Activated naive CD8-positive, alpha-beta T cell treated with anti-CD3 and anti-CD28 coated beads, Interleukin-2, amount 10 ng/mL, durations not matched to agents 7 days and 5 days (primary cell): ENCODE measurements at regions not wholly inside any gene's neighbourhood (a gene's known extent, or its start where the extent isn't known, plus 50 kb on each side); places are given as distances from the start of the nearest gene placed in this dataset.
"Not testable (repeated sequence)": the region's sequence is repeated elsewhere in the genome, so short reads cannot be mapped to it uniquely, and the experiment has no call there.

Experiments
- ATAC-seq: fragments of 150-1000 bp; cut with Tn5 transposase; one replicate; pipeline ENCODE4 v1.10.0; 2021; ENCODE audit warnings: low read depth, moderate library complexity
- POLR2A ChIA-PET: fragments of 350-600 bp; sonication (Branson Sonifier 250); formaldehyde crosslinking; loops from one replicate; lab custom pipeline; 2021; ENCODE audit warnings: antibody characterized with exemption; lab: Charles Lee
- DNase-seq: peaks from one replicate; pipeline ENCODE4 v3.0.0; 2021
- H3K27ac Mint-ChIP-seq: one replicate; pipeline ENCODE4 v1.8.0; 2022; ENCODE audit warnings: mild to moderate bottlenecking, mixed read lengths
- H3K27me3 Mint-ChIP-seq: one replicate; pipeline ENCODE4 v1.8.0; 2022; ENCODE audit warnings: mild to moderate bottlenecking, moderate library complexity, mixed read lengths
- H3K36me3 Mint-ChIP-seq: one replicate; pipeline ENCODE4 v1.8.0; 2021; ENCODE audit warnings: mild to moderate bottlenecking, mixed read lengths
- H3K4me1 Mint-ChIP-seq: one replicate; pipeline ENCODE4 v1.8.0; 2021; ENCODE audit warnings: mixed read lengths
- H3K4me3 Mint-ChIP-seq: one replicate; pipeline ENCODE4 v1.8.0; 2022; ENCODE audit warnings: mild to moderate bottlenecking, moderate library complexity, mixed read lengths
- H3K9me3 Mint-ChIP-seq: one replicate; pipeline ENCODE4 v1.8.0; 2021; ENCODE audit warnings: mixed read lengths

DNA sequence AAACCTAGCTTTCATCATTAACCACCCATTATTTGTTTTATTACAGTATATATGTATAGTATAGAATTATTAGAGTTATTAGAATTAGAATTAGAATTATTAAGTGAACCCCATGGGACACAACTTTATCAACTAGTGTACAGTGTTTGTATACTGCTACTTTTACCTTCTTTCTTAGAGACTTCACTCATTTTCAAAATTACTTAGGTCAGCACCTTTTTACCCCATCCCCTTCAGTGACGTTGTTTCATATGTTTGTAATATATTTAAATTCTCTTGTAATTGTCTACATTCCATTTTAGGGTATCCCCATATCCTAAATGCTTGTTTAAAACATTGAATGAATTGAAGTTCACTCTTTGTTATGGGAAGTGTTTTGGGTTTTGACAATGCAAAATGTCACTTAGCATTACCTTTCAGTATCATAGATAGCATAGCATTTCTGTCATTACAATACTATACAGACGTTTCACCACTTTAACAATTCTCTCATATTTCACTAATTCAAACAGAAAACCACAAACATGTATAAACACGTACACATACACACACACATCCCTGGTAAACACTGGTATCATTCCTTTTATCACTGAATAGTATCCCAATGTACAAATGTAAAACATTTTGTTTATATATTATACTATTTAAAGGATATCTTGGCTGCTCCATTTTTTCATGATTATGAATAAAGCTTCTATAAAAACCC lies 229.9 kb upstream of the MAGI2 start:
- no peak for ATAC-seq
- no peaks in the 10 kb centered on the region for H3K36me3 Mint-ChIP-seq
- no peak for DNase-seq
- no peak overlapping the region for H3K27ac Mint-ChIP-seq
- H3K27me3 Mint-ChIP-seq = peaks cover 2% of the 10 kb centered on the region
- POLR2A ChIA-PET = no interaction called here
- no peak overlapping the region for H3K4me3 Mint-ChIP-seq
- H3K9me3 Mint-ChIP-seq = no peaks in the 10 kb centered on the region
- H3K4me1 Mint-ChIP-seq = no peaks in the 10 kb centered on the region

GRCh38 chr7:79681454-79681853 lies 228.0 kb upstream of the MAGI2 start:
- Mint-ChIP-seq H3K9me3 (no peaks in the 10 kb centered on the region), H3K36me3 (no peaks in the 10 kb centered on the region), H3K27ac (no peak overlapping the region), H3K4me3 (no peak overlapping the region), H3K4me1 (no peaks in the 10 kb centered on the region), H3K27me3 (no peaks in the 10 kb centered on the region)
- no peak for DNase-seq
- ATAC-seq = no peak
- POLR2A ChIA-PET = no interaction called here

DNA sequence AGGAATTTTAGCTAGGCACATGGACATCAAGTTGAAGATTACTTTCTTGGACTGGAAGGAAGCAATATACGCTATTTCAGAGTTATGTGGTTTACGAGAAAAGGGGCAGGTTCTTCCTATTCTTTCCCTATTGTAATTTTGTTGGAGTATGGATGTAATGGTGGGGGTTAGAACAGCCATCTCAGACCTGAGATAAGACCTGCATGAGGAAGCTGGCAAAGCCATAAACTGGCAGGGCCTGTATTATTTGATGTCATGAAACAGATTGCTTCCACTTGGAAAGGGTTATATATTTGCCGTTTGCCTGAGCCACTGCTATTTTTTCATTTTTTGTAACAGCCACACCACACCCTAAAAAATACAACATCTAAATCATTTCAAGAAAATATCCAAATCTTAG lies 220.5 kb upstream of the MAGI2 start:
- POLR2A ChIA-PET = no interaction called here
- Mint-ChIP-seq H3K9me3 (peaks cover 1% of the 10 kb centered on the region), H3K36me3 (no peaks in the 10 kb centered on the region), H3K4me3 (no peak overlapping the region), H3K27ac (no peak overlapping the region), H3K27me3 (no peaks in the 10 kb centered on the region), H3K4me1 (peaks cover 1% of the 10 kb centered on the region)
- DNase-seq = no peak
- no peak for ATAC-seq

DNA sequence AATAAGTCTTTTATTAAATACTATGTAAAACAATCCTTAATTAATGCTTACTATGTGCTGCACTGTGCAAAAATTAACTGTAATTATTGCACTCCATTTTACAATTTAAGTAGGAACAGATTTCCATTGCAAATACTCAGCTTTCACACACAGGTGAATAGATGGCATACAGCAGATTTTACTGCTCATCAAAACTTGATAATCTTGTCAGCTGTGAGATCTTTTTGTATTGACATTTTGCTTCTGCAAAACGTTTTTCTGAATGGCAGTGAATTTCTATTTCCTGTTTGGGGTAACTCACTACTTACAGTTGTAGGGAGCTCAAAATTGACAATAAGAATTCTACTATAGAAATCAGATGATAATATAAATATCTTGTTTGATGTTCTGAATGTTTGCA lies 220.0 kb upstream of the MAGI2 start:
- no peaks in the 10 kb centered on the region for H3K36me3 Mint-ChIP-seq

GRCh38 chr7:79668292-79668691 lies 214.8 kb upstream of the MAGI2 start:
- Mint-ChIP-seq H3K4me3 (no peak overlapping the region), H3K27me3 (no peaks in the 10 kb centered on the region), H3K36me3 (no peaks in the 10 kb centered on the region), H3K9me3 (peaks cover 3% of the 10 kb centered on the region), H3K4me1 (peaks cover 1% of the 10 kb centered on the region), H3K27ac (no peak overlapping the region)
- POLR2A ChIA-PET = no interaction called here
- DNase-seq (no peak), ATAC-seq (no peak)

More for the DNA sequence above, 220.0 kb upstream of the MAGI2 start:
- no peak overlapping the region for H3K4me3 Mint-ChIP-seq
- H3K27ac Mint-ChIP-seq = no peak overlapping the region
- H3K4me1 Mint-ChIP-seq = peaks cover 1% of the 10 kb centered on the region
- no peak for DNase-seq
- peaks cover 1% of the 10 kb centered on the region for H3K9me3 Mint-ChIP-seq
- POLR2A ChIA-PET = no interaction called here
- H3K27me3 Mint-ChIP-seq = no peaks in the 10 kb centered on the region
- ATAC-seq = no peak

DNA sequence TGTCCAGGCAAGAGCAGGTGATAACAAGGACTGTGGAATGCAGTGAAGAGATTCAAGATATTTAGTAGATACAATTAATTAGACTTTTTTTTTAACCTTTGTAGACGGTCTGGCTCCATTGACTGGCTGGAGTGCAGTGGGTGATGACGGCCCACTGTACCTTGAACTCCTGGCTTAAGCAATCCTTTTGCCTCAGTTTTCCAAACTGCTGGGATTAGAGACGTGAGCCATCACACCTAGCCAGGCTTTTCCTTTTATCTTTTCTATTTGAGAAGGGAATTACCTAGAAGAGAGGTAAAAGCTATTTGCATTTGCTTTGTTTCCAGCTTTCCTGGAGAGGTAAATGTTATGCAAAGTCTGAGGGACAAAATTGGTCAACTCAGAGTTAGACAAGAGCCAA lies 213.0 kb upstream of the MAGI2 start:
- no peak for ATAC-seq
- Mint-ChIP-seq H3K36me3 (no peaks in the 10 kb centered on the region), H3K4me1 (peaks cover 1% of the 10 kb centered on the region), H3K9me3 (peaks cover 3% of the 10 kb centered on the region), H3K4me3 (no peak overlapping the region), H3K27ac (no peak overlapping the region), H3K27me3 (no peaks in the 10 kb centered on the region)
- POLR2A ChIA-PET = no interaction called here
- DNase-seq = no peak

GRCh38 chr7:79664884-79665676 lies 211.6 kb upstream of the MAGI2 start:
- DNase-seq (no peak), ATAC-seq (no peak)
- Mint-ChIP-seq H3K36me3 (no peaks in the 10 kb centered on the region), H3K4me3 (no peak overlapping the region), H3K9me3 (peaks cover 3% of the 10 kb centered on the region), H3K27me3 (no peaks in the 10 kb centered on the region), H3K4me1 (no peaks in the 10 kb centered on the region), H3K27ac (no peak overlapping the region)
- POLR2A ChIA-PET = no interaction called here

DNA sequence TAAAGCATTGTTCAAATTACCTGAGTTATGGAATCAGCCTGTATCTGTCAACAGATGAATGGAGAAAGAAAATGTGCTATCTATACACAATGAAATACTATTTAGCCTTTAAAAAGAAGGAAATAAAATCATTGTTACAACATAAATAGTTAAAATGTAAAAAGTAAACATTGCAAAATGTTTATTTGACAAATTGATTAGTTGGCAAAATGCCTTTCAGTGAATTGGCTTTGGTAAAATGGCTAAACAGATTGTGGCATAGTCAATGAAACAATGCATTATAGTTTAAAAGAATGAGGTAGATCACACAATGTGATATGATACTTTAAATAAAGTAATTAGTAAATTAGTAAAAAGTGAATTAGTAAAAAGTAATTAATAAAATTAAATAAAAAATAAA lies 204.8 kb upstream of the MAGI2 start:
- Mint-ChIP-seq H3K9me3 (no peaks in the 10 kb centered on the region), H3K27me3 (no peaks in the 10 kb centered on the region), H3K4me3 (no peak overlapping the region), H3K36me3 (no peaks in the 10 kb centered on the region), H3K4me1 (no peaks in the 10 kb centered on the region), H3K27ac (no peak overlapping the region)
- DNase-seq = no peak
- POLR2A ChIA-PET = no interaction called here
- no peak for ATAC-seq

- no peaks in the 10 kb centered on the region for H3K4me1 Mint-ChIP-seq
- POLR2A ChIA-PET = no interaction called here
Observed at GRCh38 chr7:79653136-79653631, 199.7 kb upstream of the MAGI2 start.

GRCh38 chr7:79652619-79653018 lies 199.2 kb upstream of the MAGI2 start:
- ATAC-seq = no peak
- H3K27ac Mint-ChIP-seq = no peak overlapping the region

More at GRCh38 chr7:79653136-79653631, 199.7 kb upstream of the MAGI2 start:
- ATAC-seq = no peak
- no peak for DNase-seq
- H3K27me3 Mint-ChIP-seq = no peaks in the 10 kb centered on the region
- no peak overlapping the region for H3K4me3 Mint-ChIP-seq
- H3K9me3 Mint-ChIP-seq = no peaks in the 10 kb centered on the region
- no peaks in the 10 kb centered on the region for H3K36me3 Mint-ChIP-seq
- no peak overlapping the region for H3K27ac Mint-ChIP-seq

GRCh38 chr7:79647711-79648110 lies 194.2 kb upstream of the MAGI2 start:
- H3K9me3 Mint-ChIP-seq = no peaks in the 10 kb centered on the region
- no peak for DNase-seq
- H3K27ac Mint-ChIP-seq = no peak overlapping the region
- ATAC-seq = no peak
- no peaks in the 10 kb centered on the region for H3K36me3 Mint-ChIP-seq
- H3K4me3 Mint-ChIP-seq = no peak overlapping the region
- no peaks in the 10 kb centered on the region for H3K4me1 Mint-ChIP-seq
- POLR2A ChIA-PET = no interaction called here
- no peaks in the 10 kb centered on the region for H3K27me3 Mint-ChIP-seq

More at GRCh38 chr7:79652619-79653018, 199.2 kb upstream of the MAGI2 start:
- Mint-ChIP-seq H3K4me1 (no peaks in the 10 kb centered on the region), H3K36me3 (no peaks in the 10 kb centered on the region), H3K9me3 (no peaks in the 10 kb centered on the region), H3K27me3 (no peaks in the 10 kb centered on the region), H3K4me3 (no peak overlapping the region)
- DNase-seq = no peak
- POLR2A ChIA-PET = no interaction called here

DNA sequence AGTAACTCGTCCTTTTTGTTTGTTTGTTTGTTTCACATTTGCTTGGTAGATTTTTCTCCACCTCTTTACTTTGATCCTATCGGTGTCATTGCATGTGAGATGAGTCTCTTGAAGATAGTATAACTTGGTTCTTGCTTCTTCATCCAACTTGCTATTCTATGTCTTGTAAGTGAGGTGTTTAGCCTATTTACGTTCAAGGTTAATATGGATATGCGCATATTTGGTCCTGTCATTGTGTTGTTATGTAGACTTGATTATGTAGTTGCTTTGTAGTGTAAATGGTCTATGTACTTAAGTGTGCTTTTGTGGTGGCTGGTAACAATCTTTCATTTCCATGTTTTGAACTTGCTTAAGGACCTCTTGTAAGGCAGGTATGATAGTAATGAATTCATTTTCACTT lies 192.8 kb upstream of the MAGI2 start:
- Mint-ChIP-seq H3K27ac (no peak overlapping the region), H3K27me3 (no peaks in the 10 kb centered on the region), H3K36me3 (no peaks in the 10 kb centered on the region), H3K4me3 (no peak overlapping the region), H3K4me1 (no peaks in the 10 kb centered on the region), H3K9me3 (no peaks in the 10 kb centered on the region)
- POLR2A ChIA-PET = no interaction called here
- no peak for ATAC-seq
- DNase-seq = no peak

DNA sequence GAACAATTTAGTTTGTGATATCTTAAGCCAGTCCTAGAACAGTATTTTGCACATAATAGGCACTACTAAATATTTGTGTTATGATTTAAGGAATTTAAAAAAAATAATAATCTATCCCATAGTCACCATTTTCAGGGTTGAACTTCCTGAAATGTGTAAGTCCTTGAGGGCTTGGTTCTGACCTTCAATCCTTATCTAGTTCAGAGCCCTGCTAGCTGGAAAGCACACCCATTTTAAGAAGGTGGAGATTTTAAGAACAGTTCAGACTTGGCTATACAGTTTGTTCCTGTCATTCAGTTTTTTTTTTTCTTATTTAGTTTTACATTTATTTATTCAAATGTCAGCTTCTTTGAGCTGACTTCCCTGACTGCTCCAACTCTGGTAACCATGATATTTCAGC lies 183.4 kb upstream of the MAGI2 start:
- H3K27me3 Mint-ChIP-seq = no peaks in the 10 kb centered on the region
- H3K4me1 Mint-ChIP-seq = peaks cover 1% of the 10 kb centered on the region
- DNase-seq (no peak), ATAC-seq (no peak)
- H3K4me3 Mint-ChIP-seq = no peak overlapping the region
- no peaks in the 10 kb centered on the region for H3K36me3 Mint-ChIP-seq
- H3K9me3 Mint-ChIP-seq = no peaks in the 10 kb centered on the region
- POLR2A ChIA-PET = no interaction called here
- H3K27ac Mint-ChIP-seq = no peak overlapping the region

DNA sequence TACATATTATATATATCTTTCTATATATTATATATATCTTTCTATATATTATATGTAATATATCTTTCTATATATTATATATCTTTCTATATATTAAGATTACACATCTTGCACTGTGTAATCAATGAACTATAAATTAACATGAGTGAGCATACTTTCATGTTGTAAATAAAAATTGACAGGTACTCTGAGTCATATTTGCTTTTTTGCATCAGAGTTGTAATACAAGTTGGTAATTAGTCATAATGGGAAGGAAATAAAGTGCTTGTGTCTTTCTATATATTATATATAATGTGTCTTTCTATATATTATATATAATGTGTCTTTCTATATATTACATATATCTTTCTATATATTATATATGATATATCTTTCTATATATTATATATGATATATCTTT lies 172.5 kb upstream of the MAGI2 start:
- H3K36me3 Mint-ChIP-seq, POLR2A ChIA-PET, H3K9me3 Mint-ChIP-seq, DNase-seq, H3K4me3 Mint-ChIP-seq, H3K4me1 Mint-ChIP-seq, ATAC-seq, H3K27me3 Mint-ChIP-seq, H3K27ac Mint-ChIP-seq: not testable (repeated sequence)
